K562 (cell line): ENCODE measurements at regions not wholly inside any gene's neighbourhood (a gene's known extent, or its start where the extent isn't known, plus 50 kb on each side); places are given as distances from the start of the nearest gene placed in this dataset.

Experiments
- MAFK ChIP-seq: IDR thresholded peaks from 2 replicates; pipeline ENCODE4 v1.6.1; 2011; ENCODE audit warnings: low read length, improper control_type of control experiment
- MTA3 ChIP-seq: fragments of 450-650 bp; formaldehyde crosslinking; IDR thresholded peaks from 2 replicates; pipeline ENCODE4 v1.6.1; 2017; ENCODE audit warnings: mild to moderate bottlenecking, borderline replicate concordance
- SETDB1 ChIP-seq: IDR thresholded peaks from one replicate; pipeline ENCODE4 v1.6.1; 2012; ENCODE audit warnings: low read length, control low read depth, inconsistent platforms
- SOX6 ChIP-seq: fragments of 450-650 bp; IDR thresholded peaks from 2 replicates; pipeline ENCODE4 v1.6.1; 2014; ENCODE audit warnings: mild to moderate bottlenecking
- ZBTB9 ChIP-seq: fragments of 450-650 bp; formaldehyde crosslinking; IDR thresholded peaks from 2 replicates; pipeline ENCODE4 v1.4.0; 2020; ENCODE audit warnings: mild to moderate bottlenecking, moderate library complexity
- ZNF184 ChIP-seq: sonication (generic); formaldehyde crosslinking; IDR thresholded peaks from 2 replicates; pipeline ENCODE4 v1.5.0; 2020; ENCODE audit warnings: missing genetic modification reagents
- ZNF740 ChIP-seq, 3 experiments: fragments of 200-800 bp in 1 of 3; sonication (Bioruptor generic) in 1 of 3; sonication (generic) in 1 of 3; formaldehyde crosslinking in 1 of 3; IDR thresholded peaks; 2 replicates each; pipeline versions ENCODE4 v1.6.1 to v1.8.0; 2016 to 2022; ENCODE audit warnings: mild to moderate bottlenecking in 2 of 3, missing compliant biosample characterization in 2 of 3, missing genetic modification characterization in 2 of 3, missing genetic modification reagents in 1 of 3

GRCh38 chr4:82125787-82126297 is 247.9 kb downstream of the HNRNPD start (continued):
- peak; percentile 39; the same call in 1 of the 2 replicates for TF ChIP-seq MAFK
- peak; percentile 59; the same call in 1 of the 2 replicates for TF ChIP-seq SOX6
- TF ChIP-seq ZNF740 (CRISPR knock-in tag; IDR thresholded peaks at IDR 0.05): no peak
- TF ChIP-seq ZNF740 (tag; IDR thresholded peaks at IDR 0.05): no peak
- no peak for TF ChIP-seq ZBTB9 (CRISPR knock-in tag)
- no peak for TF ChIP-seq MTA3
- no peak for TF ChIP-seq ZNF184
- no peak for TF ChIP-seq SETDB1
